Activated naive CD8-positive, alpha-beta T cell treated with anti-CD3 and anti-CD28 coated beads for 36 hours (primary cell): ENCODE measurements at regions not wholly inside any gene's neighbourhood (a gene's known extent, or its start where the extent isn't known, plus 50 kb on each side); places are given as distances from the start of the nearest gene placed in this dataset.
"Not testable (repeated sequence)": the region's sequence is repeated elsewhere in the genome, so short reads cannot be mapped to it uniquely, and the experiment has no call there.

Experiments used
- DNase-seq: peaks from one replicate; pipeline ENCODE4 v3.0.0; 2021
- H3K27ac Mint-ChIP-seq: one replicate; pipeline ENCODE4 v1.8.0; 2022; ENCODE audit warnings: mild to moderate bottlenecking, moderate library complexity, mixed read lengths
- H3K27me3 Mint-ChIP-seq: one replicate; pipeline ENCODE4 v1.8.0; 2022; ENCODE audit warnings: mild to moderate bottlenecking, mixed read lengths
- H3K36me3 Mint-ChIP-seq: one replicate; pipeline ENCODE4 v1.8.0; 2021; ENCODE audit warnings: mild to moderate bottlenecking, mixed read lengths
- H3K4me1 Mint-ChIP-seq: one replicate; pipeline ENCODE4 v1.8.0; 2021; ENCODE audit warnings: mixed read lengths
- H3K4me3 Mint-ChIP-seq: one replicate; pipeline ENCODE4 v1.8.0; 2022; ENCODE audit warnings: mild to moderate bottlenecking, moderate library complexity, mixed read lengths
- H3K9me3 Mint-ChIP-seq: one replicate; pipeline ENCODE4 v1.8.0; 2022; ENCODE audit warnings: mixed read lengths

DNA sequence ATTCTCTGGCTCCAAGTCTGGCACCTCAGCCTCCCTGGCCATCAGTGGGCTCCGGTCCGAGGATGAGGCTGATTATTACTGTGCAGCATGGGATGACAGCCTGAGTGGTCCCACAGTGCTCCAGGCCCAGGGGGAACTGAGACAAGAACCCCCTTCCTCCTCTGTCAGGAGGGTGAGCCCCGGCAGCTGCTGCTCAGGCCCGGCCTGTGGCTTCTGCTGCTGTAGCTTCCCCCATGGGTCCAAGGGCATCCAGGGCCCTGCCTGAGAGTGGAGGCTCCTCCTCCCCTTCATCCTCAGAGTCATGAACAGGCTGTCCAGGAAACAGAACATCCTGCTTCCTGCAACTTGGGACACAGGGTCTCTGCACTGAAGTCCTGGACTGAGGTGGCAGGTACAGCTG is 113.6 kb downstream of the VPREB1 start:
- no peaks in the 10 kb centered on the region for H3K9me3 Mint-ChIP-seq
- H3K4me3 Mint-ChIP-seq, result no peak overlapping the region
- H3K36me3 Mint-ChIP-seq, result no peaks in the 10 kb centered on the region
- peaks cover 2% of the 10 kb centered on the region for H3K4me1 Mint-ChIP-seq
- no peak overlapping the region for H3K27ac Mint-ChIP-seq
- DNase-seq, result no peak
- peaks cover 36% of the 10 kb centered on the region for H3K27me3 Mint-ChIP-seq

DNA sequence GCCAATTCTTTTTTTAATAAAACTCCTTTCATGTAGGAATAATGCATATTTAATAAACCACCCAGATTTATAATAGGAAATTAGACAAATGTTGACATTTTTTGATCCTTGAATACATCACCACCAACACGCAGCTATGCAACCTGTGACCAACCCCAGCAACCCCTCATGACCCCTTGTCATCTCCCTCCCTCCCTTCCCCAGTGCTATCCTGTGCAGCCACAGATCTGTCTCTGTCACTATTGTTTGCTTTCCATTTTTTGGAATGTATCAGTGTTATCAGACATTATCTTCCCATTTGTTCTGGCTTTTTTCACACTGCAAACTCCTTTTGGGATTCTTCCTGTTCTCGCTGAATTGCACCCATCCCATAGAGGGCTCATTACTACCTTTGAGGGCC is 114.1 kb downstream of the VPREB1 start:
- DNase-seq, result no peak
- Mint-ChIP-seq H3K4me3 (no peak overlapping the region), H3K36me3 (no peaks in the 10 kb centered on the region), H3K9me3 (no peaks in the 10 kb centered on the region), H3K4me1 (peaks cover 2% of the 10 kb centered on the region), H3K27ac (no peak overlapping the region), H3K27me3 (peaks cover 33% of the 10 kb centered on the region)

DNA sequence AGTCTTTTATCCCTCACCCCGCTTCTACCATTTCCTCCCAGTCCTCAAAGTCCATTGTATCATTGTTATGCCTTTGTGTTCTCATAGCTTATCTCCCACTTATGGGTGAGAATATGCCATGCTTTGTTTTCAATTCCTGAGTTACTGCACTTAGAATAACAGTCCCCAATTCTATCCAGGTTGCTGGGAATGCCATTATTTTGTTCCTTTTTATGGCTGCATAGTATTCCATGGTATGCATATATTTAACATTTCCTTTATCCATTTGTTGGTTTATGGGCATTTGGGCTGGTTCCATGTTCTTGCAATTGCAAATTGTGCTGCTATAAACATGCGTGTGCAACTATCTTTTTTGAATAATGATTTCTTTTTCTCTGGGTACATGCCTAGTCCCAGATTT is 114.9 kb downstream of the VPREB1 start:
- Mint-ChIP-seq H3K9me3 (no peaks in the 10 kb centered on the region), H3K27me3 (peaks cover 34% of the 10 kb centered on the region), H3K4me1 (peaks cover 2% of the 10 kb centered on the region), H3K4me3 (no peak overlapping the region), H3K36me3 (no peaks in the 10 kb centered on the region), H3K27ac (no peak overlapping the region)
- no peak for DNase-seq

DNA sequence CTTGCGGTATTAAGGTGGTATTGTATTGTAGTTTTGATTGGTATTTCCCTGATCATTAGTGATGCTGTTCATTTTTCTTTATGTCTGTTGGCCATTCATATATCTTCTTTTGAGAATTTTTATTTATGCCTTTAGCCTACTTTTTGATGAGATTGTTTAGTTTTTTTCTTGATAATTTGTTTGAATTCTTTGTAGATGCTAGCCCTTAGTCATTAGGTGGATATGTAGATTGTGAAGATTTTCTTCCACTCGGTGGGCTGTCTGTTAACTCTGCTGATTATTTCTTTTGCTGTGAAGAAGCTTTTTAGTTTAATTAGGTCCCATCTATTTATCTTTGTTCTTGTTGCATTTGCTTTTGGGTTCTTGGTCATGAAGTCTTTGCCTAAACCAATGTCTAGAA is 115.4 kb downstream of the VPREB1 start:
- Mint-ChIP-seq H3K27ac (no peak overlapping the region), H3K36me3 (no peaks in the 10 kb centered on the region), H3K4me1 (peaks cover 2% of the 10 kb centered on the region), H3K4me3 (no peak overlapping the region), H3K9me3 (no peaks in the 10 kb centered on the region), H3K27me3 (peaks cover 36% of the 10 kb centered on the region)
- no peak for DNase-seq

DNA sequence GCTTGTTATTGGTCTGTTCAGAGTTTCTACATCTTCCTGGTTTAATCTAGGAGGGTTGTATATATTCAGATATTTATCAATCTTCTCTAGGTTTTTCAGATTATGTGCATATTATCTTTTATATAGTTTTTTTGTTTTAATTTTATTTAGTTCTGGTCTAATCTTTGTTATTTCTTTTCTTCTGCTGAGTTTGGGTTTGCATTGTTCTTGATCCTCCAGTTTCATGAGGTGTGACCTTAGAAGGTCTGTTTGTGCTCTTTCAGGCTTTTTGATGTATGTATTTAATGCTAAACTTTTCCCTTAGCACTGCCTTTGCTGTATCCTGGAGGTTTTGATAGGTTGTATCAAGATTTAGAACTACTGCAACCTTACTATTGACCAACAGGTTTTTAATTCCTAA is 117.7 kb downstream of the VPREB1 start:
- DNase-seq, result no peak
- H3K27me3 Mint-ChIP-seq, result peaks cover 31% of the 10 kb centered on the region
- H3K4me1 Mint-ChIP-seq, result no peaks in the 10 kb centered on the region
- H3K4me3 Mint-ChIP-seq, result no peak overlapping the region
- no peaks in the 10 kb centered on the region for H3K9me3 Mint-ChIP-seq
- no peaks in the 10 kb centered on the region for H3K36me3 Mint-ChIP-seq
- H3K27ac Mint-ChIP-seq, result no peak overlapping the region

DNA sequence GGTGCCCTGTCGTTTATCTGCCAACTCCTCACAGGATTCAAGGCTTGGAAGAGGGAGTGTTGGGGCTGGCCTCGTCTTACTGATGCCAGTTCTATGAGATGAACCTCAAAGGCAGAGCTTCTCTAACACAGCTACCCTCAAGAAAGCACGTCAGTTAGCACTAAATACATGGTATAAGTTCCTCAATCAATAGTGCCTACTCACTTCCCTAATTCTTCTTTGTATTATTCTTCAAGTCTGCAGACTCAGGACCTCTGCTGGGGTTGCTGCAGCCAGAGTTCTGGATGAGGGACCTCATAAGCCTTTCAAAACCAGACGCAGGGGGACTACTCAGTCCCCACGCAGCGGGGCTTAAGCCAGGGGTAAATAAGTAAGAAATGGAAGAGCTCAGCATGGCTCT is 118.3 kb downstream of the VPREB1 start:
- Mint-ChIP-seq H3K36me3 (no peaks in the 10 kb centered on the region), H3K4me3 (no peak overlapping the region), H3K27ac (no peak overlapping the region), H3K9me3 (no peaks in the 10 kb centered on the region), H3K4me1 (no peaks in the 10 kb centered on the region), H3K27me3 (peaks cover 29% of the 10 kb centered on the region)
- DNase-seq, result no peak

GRCh38 chr22:22364207-22364606 is 119.6 kb downstream of the VPREB1 start:
- DNase-seq, result no peak
- Mint-ChIP-seq H3K27me3 (peaks cover 27% of the 10 kb centered on the region), H3K9me3 (no peaks in the 10 kb centered on the region), H3K27ac (no peak overlapping the region), H3K4me3 (no peak overlapping the region), H3K4me1 (no peaks in the 10 kb centered on the region), H3K36me3 (no peaks in the 10 kb centered on the region)

GRCh38 chr22:22366537-22366936 is 122.0 kb downstream of the VPREB1 start:
- no peak overlapping the region for H3K4me3 Mint-ChIP-seq
- H3K27ac Mint-ChIP-seq, result no peak overlapping the region
- DNase-seq, result no peak
- H3K27me3 Mint-ChIP-seq, result peaks cover 24% of the 10 kb centered on the region
- H3K9me3 Mint-ChIP-seq, result no peaks in the 10 kb centered on the region
- peaks cover 3% of the 10 kb centered on the region for H3K4me1 Mint-ChIP-seq
- no peaks in the 10 kb centered on the region for H3K36me3 Mint-ChIP-seq

DNA sequence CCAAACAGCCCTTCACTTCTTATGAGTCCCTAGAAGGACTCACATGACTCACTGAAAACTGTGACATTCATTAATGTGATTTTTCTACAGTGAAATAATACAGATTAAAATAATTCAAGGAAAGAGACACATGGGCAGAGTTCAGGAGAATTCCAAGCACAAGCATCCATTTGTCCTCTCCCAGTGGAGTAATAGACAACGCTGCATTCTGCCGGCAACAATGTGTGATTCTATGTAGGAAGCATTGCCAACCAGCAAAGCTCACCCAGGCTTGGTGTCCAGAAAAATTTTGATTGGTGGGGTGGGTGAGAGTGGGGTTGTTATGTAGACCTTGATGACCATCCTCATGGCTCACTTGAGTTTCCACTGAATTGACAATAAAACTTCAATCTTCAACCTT is 123.9 kb downstream of the VPREB1 start:
- Mint-ChIP-seq H3K27me3 (peaks cover 33% of the 10 kb centered on the region), H3K4me1 (peaks cover 3% of the 10 kb centered on the region), H3K27ac (no peak overlapping the region), H3K36me3 (no peaks in the 10 kb centered on the region), H3K4me3 (no peak overlapping the region), H3K9me3 (no peaks in the 10 kb centered on the region)
- no peak for DNase-seq

GRCh38 chr22:22369219-22369963 is 124.8 kb downstream of the VPREB1 start:
- peaks cover 32% of the 10 kb centered on the region for H3K27me3 Mint-ChIP-seq
- not testable (repeated sequence) for H3K27ac Mint-ChIP-seq, H3K4me3 Mint-ChIP-seq, H3K36me3 Mint-ChIP-seq, H3K9me3 Mint-ChIP-seq, H3K4me1 Mint-ChIP-seq, DNase-seq

DNA sequence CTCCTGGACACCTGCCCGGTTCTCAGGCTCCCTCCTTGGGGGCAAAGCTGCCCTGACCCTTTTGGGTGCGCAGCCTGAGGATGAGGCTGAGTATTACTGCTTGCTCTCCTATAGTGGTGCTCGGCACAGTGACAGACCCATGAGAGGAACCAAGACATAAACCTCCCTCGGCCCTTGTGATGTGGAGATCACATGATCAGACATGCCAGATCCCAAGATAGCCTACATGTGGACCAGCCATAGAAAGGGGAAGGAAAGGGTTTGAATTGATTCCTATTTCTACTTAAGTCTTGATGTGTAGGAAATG is 125.3 kb downstream of the VPREB1 start:
- peaks cover 3% of the 10 kb centered on the region for H3K4me1 Mint-ChIP-seq
- no peaks in the 10 kb centered on the region for H3K36me3 Mint-ChIP-seq
- H3K27ac Mint-ChIP-seq, result no peak overlapping the region
- no peak overlapping the region for H3K4me3 Mint-ChIP-seq
- H3K9me3 Mint-ChIP-seq, result no peaks in the 10 kb centered on the region
- DNase-seq, result no peak
- H3K27me3 Mint-ChIP-seq, result peaks cover 28% of the 10 kb centered on the region

- DNase-seq, result no peak
- Mint-ChIP-seq H3K27me3 (peaks cover 25% of the 10 kb centered on the region), H3K4me3 (no peak overlapping the region), H3K36me3 (no peaks in the 10 kb centered on the region), H3K4me1 (peaks cover 3% of the 10 kb centered on the region), H3K27ac (no peak overlapping the region), H3K9me3 (no peaks in the 10 kb centered on the region)
These were observed 126.5 kb downstream of the VPREB1 start for GRCh38 chr22:22371031-22371541.

DNA sequence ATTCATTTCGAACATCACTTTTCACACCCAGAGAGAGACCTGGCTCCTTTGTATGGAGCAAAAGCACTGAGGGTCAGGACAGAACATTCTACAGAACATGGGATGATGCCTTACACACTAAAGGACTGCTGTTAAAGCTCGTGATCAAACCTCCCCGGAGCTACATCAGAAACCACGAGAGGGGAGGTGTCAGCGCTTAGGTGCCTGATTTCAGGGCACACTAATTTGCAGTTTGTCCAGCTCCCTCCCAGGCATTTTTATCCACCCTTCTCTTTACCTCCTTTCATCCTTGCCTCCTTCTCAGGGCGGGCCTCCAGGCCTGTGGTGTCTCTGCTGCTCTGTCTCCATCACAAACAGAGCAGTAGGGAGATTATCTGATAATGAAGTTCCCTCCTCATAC is 127.5 kb downstream of the VPREB1 start:
- H3K27me3 Mint-ChIP-seq, result peaks cover 28% of the 10 kb centered on the region
- no peaks in the 10 kb centered on the region for H3K9me3 Mint-ChIP-seq
- no peak overlapping the region for H3K4me3 Mint-ChIP-seq
- H3K27ac Mint-ChIP-seq, result no peak overlapping the region
- no peak for DNase-seq
- peaks cover 3% of the 10 kb centered on the region for H3K4me1 Mint-ChIP-seq
- no peaks in the 10 kb centered on the region for H3K36me3 Mint-ChIP-seq

GRCh38 chr22:22374163-22374562 is 129.6 kb downstream of the VPREB1 start:
- no peak for DNase-seq
- Mint-ChIP-seq H3K4me3 (no peak overlapping the region), H3K4me1 (peaks cover 3% of the 10 kb centered on the region), H3K27ac (no peak overlapping the region), H3K9me3 (no peaks in the 10 kb centered on the region), H3K27me3 (peaks cover 28% of the 10 kb centered on the region), H3K36me3 (no peaks in the 10 kb centered on the region)

DNA sequence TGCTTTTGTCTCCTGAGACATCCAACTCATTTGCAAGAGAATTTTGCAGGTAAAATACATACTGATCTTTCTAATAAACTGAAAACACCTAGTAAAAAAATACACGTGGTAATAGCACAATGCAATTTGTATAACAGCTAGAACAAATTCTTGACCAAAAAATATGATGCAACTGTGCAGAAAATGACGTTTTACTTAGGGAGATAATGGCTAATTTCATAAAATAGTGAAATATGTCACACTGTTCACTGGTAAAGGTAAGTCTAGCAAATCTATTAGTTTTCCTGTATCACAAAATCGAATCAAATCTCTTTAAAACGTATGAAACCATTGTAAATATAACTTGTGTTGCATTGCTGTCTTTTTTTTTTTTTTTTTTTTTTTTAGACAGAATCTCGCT is 130.0 kb downstream of the VPREB1 start:
- Mint-ChIP-seq H3K36me3 (no peaks in the 10 kb centered on the region), H3K27ac (no peak overlapping the region)

DNA sequence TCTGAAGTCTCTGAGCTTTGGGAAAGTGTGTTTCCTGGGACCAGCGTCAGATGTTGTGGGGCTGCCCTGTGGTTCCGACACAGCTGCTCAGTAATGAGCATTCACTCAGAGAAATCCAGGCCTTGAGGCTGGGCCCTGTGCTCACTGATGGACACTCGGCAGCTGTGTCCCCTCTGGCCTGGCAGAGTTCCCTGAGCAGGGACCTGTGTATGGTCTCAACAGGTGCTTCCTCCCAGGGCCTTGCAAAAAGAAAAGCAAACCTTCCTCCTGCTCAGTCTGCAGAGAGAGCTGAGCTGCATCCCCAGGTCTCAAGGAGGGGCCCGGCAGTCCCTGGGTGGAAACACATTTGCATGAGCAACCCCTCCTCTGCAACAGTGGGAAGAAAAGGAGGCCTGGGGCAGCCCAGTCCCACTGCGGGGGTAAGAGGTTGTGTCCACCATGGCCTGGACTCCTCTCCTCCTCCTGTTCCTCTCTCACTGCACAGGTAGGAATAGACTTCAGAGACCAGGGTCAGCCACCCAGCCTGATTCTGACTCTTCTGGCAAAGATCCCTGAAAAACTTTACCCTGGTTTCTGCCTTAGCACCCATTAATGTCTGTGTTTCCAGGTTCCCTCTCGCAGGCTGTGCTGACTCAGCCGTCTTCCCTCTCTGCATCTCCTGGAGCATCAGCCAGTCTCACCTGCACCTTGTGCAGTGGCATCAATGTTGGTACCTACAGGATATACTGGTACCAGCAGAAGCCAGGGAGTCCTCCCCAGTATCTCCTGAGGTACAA is 131.2 kb downstream of the VPREB1 start:
- no peak for DNase-seq
- Mint-ChIP-seq H3K4me3 (no peak overlapping the region), H3K27ac (no peak overlapping the region), H3K36me3 (no peaks in the 10 kb centered on the region), H3K4me1 (no peaks in the 10 kb centered on the region), H3K9me3 (no peaks in the 10 kb centered on the region), H3K27me3 (peaks cover 29% of the 10 kb centered on the region)

More for the DNA sequence above, 130.0 kb downstream of the VPREB1 start:
- no peak for DNase-seq
- H3K4me3 Mint-ChIP-seq, result no peak overlapping the region
- peaks cover 3% of the 10 kb centered on the region for H3K4me1 Mint-ChIP-seq
- no peaks in the 10 kb centered on the region for H3K9me3 Mint-ChIP-seq
- H3K27me3 Mint-ChIP-seq, result peaks cover 28% of the 10 kb centered on the region
